GM19099 (cell line): ENCODE measurements at regions not wholly inside any gene's neighbourhood (a gene's known extent, or its start where the extent isn't known, plus 50 kb on each side); places are given as distances from the start of the nearest gene placed in this dataset.

Experiments used
- POLR2A ChIP-seq: IDR thresholded peaks from 3 replicates; pipeline ENCODE4 v1.6.1; 2011; ENCODE audit warnings: low read depth; ENCODE audit not compliant: insufficient read length; ENCODE audit errors: extremely low read depth

DNA sequence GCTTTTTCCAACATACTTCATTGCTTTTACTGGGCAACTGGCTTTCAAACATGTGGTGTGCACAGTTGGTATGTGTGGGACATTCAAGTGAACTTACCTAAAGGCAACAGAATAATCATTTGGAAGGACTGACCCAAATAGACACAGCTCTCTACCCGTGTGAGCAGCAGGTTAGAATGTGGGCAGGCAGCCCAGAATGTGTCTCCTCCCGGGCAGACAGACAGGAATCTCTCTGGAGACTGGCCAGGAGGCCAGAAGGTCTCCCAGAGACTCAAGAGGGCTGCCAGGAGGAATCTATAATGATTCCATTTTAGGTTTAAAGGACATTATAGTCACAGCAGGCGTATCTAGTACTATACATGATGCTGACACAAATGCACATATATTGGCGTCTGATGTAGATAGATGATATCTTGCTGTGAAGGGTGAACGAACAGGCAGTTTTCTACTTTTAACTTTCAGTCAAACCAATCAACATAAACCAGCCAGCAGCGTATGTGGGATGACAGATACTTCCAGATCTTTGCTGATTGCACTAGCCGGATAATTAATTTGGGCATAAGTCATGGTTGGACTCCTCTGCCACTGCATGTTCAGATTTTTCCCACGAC is 297.4 kb upstream of the ZNF608 start:
- TF ChIP-seq POLR2A: no peak

DNA sequence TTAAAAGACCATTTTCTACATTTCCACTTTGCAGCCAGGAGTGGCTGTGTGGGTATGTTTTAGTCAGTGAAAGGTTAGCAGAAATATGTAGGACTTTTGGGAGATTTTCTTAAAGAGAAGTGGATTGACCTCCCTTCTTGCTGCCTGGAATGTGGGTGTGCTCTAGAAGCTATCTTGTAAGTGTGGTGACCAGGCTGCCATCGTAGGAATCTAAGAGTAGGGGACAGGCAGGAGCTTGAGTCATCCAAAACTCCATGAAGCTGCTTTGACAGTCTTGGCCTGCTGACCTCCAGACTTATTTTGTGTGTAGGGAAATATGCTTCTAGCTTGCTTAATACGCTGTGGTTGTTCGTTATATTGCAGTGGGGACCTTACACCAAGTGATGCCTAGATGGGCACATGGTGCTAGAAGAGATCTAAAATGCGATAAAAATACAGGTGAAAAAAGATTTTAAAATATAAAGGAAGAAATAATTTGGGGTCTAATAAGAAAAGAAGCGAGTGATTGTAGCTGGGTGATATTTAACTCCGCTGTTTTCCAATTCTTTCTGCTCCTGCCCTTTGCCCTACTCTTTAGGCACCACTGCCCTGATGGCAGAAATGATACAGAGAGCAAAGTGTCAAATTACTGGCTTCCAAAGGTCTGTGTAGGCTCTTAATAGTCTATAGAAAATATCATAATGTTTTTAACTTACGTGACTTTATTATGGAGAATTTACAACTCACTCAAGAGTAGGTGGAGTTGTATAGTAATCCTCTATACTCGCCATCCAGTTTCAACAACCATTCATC is 298.2 kb upstream of the ZNF608 start:
- TF ChIP-seq POLR2A: no peak

DNA sequence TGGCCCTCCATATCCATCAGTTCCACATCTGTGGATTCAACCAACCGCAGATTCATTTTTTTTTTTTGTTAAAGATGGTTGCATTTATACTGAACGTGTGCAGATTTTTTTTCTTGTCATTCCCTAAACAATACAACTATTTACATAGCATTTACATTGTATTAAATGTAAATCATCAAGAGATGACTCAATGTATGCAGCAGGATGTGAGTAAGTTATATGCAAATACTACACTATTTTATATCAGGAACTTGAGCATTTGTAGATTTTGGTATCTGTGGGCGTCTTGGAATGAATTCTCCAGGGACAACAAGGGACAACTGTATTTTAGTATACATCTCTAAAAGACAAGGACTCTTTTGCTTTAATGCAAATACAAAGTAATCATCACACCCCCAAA is 299.2 kb upstream of the ZNF608 start:
- TF ChIP-seq POLR2A: no peak

DNA sequence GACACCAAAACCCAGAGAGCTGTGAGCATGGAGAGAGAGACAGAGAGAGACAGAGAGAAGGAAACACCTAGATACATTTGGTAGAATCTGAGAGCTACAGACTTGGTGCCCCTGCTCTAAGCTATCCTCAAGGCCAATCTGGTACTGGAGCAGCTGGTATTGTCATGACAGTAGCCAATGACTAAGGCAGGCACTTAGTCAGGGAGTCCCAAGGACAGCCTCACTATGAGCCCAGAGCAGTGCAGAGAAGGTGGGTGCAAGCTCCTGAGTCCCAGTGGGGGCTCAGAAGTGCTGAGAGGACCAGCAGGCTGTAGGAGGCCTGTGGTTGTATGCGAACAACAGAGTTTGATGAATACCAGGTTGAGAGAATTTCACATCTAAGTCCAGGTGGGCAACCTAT is 300.4 kb upstream of the ZNF608 start:
- no peak for TF ChIP-seq POLR2A

- no peak for TF ChIP-seq POLR2A
Measured at GRCh38 chr5:125047871-125048270, 301.4 kb upstream of the ZNF608 start.

DNA sequence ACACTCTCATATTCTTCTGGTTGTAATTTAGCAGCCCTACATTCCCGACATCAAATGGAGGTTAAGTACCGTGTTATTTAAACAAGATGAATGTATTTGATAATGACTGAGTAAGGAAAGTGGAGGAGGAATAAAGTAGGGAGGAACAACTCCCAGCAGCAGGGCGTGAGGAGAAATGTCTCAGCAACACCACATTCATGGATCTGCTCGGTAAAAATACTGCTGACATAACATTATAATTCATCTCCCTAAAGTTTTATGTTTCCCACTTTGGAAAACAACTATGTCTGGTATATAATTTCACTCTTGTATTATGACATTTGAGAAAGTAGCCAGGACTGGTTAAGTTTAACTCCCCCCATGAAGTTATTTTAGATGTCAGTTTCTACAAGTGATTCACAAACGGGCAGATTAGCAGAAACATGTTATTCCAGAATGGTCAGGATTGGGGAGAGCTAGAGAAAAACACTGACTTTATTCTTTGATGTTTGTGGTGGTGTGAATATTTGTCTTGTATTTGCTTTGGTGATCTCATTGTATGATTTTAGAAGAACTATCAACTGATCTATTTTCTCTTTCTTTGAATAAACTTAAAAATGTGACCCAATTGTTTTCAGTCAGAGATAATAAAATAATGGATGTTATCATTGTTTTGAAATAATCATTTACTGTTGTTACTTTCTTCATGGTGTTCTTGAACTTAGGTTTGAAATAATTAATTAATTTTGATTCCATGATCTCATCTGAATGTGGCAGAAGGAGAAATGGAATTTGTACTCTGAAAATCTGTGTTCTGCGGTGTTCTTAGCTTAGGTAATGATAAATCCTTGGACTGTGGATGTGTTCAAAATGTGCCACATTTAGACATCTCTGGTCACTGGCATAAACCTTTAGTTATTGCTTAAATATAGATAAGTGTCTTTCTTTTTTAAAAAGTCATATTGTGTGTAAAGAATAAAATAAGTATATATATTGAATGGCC is 303.6 kb upstream of the ZNF608 start:
- no peak for TF ChIP-seq POLR2A

DNA sequence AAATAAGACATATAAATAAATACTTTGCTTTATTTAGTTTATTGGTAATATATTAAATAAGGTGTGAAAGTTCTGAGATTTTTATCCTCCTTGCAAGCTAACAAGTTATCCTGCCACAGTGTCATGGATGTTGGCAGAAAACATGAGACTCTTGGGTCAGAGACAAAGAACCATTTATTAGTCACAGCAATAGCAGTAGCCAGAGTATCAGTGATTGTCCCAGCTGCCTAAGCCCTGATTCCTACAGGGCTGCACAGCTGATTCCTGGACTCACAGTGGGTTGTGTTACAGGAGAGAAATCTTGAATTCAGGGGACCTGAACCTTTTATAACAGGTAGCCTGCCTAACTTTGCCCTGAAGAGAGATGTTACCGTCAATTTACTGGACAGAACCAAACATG is 304.5 kb upstream of the ZNF608 start:
- no peak for TF ChIP-seq POLR2A

DNA sequence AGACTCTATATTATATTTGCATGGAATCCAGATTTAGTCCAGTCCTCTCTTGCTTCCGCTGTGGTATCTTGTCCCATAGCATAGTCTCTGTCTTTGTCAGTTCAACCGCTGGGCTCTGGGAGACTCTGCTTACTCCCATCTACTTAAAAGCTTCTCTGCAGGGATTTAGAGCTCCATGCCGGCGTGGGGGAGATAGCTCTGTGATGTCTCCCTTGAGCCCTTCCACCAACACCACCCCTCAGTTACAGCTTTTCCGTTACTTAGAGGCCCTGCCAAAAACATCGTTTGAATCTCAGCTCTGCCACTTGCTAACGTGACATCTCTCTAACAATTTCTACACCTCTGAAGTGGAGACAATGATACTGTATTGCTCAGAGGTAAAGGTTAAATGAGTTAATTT is 306.1 kb upstream of the ZNF608 start:
- TF ChIP-seq POLR2A: no peak

- no peak for TF ChIP-seq POLR2A
Measured at GRCh38 chr5:125053179-125053578, 306.7 kb upstream of the ZNF608 start.

- TF ChIP-seq POLR2A: no peak
Measured at GRCh38 chr5:125054146-125054545, 307.7 kb upstream of the ZNF608 start.

DNA sequence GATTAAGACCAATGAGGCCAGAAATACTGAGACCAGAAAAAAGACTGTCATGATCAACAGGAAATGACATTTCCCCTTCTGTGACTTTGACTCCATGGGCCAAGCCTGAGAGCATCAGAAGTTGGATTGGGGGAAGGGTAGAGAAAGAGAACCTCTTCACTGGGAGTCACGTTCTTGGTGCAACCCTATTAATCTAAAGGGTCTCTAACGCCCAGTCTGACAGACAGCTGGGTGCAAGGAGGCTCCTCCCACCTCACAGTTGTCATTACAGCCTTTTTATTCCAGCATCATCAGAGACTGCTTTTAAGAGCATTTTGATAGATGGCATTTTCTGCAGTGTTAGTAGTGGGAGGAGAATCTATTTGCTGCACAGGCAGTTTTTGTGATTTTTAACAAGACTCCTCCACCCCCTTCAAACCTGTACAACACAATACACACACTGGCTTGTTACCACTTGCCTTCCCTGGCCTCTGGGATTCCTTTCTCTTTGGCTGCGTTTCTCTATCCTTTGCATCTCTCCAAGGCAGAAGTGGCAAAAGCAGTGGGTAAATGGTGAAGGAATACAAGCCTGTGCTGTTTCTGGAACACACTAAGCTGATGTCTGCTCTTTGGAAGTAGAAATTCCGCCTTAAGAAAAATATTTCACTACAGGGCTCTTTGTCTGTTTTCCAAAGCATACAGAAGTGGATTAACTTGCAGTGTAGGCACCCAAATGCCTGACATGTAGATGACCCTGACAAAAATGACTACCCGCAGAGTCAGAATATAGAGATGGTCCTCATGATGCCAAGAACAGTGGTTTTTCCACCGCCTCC is 310.4 kb upstream of the ZNF608 start:
- TF ChIP-seq POLR2A: no peak

DNA sequence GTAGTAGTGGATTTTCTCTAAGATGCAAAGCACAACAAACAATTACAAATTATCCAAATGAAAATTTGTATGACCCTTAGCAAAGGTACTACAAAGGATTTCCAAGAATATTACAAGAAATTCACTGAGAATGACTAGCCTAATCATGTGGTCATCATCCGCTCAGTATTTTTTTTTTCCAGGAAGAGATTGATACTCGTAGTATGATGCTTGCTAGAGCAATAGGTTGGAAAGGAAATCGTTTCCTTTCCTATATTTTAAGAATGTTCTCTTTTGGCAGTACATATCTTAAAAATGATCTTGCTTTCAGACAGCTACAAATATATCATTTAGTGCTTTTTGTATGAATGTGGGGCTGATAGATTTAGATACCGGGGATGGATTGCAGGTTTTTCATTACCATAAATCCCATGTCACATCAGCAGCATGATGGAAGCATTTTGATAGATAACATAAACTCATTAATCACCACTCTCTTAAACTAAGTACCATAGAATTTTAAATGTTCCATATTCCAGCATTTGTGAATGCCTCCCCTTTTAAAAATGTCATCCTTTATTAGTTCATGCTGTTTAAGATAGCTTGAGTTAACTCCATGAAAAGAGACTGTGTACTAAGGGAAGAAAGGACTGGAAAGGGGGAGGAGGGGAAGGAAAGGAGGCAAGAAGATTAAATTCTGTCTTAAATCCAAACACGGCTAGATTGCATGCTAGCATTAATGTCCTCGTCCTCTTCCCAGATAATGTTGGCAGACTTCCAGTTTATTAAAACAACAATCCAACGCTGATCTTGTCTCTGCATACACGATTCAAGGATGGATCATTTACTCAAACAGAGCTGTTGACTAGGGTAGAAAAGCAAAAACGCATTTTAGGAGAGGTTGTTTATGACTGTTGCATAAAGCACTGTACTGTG is 311.7 kb upstream of the ZNF608 start:
- no peak for TF ChIP-seq POLR2A

DNA sequence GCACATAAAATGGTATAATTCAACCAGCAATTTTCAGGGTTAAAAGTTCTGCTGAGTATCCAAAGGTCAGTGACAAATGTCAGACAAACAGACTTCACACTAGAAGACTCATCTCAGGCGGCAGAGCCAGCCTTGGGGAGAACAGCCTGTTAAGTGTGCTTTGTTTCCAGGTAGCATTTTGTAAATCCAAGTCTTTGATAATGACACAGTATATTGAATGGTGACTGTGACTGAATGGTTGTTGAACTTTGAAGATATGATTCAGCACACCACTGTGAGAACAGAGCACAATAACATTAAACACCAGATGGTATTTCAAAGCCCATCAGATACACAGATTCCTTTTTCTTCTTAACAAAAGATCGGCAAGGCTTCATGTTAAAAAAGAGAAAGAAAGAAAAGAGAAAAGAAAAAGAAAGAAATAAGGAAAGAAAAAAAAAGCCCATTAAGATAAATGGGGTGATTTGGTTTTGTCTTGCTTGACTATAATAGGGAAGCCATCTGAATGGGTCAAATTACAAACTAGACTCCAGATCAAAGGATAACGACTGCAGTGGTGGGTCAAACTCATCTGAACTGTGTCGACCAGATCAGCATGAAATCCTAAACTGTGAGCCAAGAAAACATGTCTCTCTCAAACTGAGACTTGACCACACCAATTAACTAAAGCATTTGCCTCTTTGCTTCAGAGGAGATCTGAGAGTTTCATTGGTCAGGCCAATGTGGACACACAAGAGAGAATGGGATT is 313.0 kb upstream of the ZNF608 start:
- no peak for TF ChIP-seq POLR2A

- no peak for TF ChIP-seq POLR2A
Measured at GRCh38 chr5:125061726-125062125, 315.3 kb upstream of the ZNF608 start.
